ENCODE measurements at regions not wholly inside any gene's neighbourhood (a gene's known extent, or its start where the extent isn't known, plus 50 kb on each side); places are given as distances from the start of the nearest gene placed in this dataset.
"Not testable (repeated sequence)": the region's sequence is repeated elsewhere in the genome, so short reads cannot be mapped to it uniquely, and the experiment has no call there.

DNA sequence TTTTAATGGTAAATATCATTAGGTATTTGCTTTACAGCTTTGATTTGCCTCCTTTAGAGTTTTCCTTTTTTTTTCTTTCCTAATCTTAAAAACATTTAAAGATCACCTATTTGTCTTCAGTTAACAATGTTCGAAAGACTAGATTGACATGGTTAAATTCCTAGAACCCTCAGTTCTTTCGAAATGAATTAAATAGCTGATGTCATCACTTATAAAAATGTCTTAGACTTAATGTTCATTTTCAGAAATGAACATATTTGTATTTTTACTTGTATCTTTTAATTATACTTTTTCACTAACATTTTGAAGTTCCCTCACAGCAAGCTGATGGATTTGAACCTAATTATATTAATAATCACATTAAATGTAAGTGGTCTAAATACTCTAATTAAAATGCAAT, 205.3 kb upstream of the IRX4 start:
- H3K27ac ChIP-seq: no peak overlapping the region
- H3K4me3 ChIP-seq: no peak overlapping the region
- no peak for DNase-seq (ENCODE audit: low spot score)
- TF ChIP-seq, protein P1, sequence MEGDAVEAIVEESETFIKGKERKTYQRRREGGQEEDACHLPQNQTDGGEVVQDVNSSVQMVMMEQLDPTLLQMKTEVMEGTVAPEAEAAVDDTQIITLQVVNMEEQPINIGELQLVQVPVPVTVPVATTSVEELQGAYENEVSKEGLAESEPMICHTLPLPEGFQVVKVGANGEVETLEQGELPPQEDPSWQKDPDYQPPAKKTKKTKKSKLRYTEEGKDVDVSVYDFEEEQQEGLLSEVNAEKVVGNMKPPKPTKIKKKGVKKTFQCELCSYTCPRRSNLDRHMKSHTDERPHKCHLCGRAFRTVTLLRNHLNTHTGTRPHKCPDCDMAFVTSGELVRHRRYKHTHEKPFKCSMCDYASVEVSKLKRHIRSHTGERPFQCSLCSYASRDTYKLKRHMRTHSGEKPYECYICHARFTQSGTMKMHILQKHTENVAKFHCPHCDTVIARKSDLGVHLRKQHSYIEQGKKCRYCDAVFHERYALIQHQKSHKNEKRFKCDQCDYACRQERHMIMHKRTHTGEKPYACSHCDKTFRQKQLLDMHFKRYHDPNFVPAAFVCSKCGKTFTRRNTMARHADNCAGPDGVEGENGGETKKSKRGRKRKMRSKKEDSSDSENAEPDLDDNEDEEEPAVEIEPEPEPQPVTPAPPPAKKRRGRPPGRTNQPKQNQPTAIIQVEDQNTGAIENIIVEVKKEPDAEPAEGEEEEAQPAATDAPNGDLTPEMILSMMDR (IDR thresholded peaks at IDR 0.05): no peak

DNA sequence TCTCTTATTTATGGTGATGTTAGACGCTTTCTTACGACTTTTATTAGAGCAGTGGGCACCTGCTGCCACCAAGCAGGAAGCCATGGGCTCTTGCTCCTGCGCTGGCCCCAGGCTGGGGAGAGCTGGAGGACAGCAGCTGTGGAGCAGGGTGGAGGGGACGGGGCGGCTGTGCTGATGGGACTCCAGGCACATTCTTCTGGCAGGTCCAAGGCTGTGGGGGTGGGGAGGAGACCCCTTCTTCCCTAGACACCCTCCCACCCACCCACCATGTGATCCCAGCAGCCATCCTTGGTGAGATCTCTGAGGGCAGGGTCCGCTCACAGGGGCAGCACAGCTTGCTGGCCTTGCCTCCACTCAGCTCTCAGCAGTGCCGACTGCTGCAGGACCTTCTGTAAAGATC, 192.6 kb upstream of the IRX4 start:
- Histone ChIP-seq H3K4me3 (no peak overlapping the region), H3K27ac (no peak overlapping the region)
- TF ChIP-seq, protein P1 (IDR thresholded peaks at IDR 0.05): no peak
- DNase-seq (ENCODE audit: low spot score): no peak

DNA sequence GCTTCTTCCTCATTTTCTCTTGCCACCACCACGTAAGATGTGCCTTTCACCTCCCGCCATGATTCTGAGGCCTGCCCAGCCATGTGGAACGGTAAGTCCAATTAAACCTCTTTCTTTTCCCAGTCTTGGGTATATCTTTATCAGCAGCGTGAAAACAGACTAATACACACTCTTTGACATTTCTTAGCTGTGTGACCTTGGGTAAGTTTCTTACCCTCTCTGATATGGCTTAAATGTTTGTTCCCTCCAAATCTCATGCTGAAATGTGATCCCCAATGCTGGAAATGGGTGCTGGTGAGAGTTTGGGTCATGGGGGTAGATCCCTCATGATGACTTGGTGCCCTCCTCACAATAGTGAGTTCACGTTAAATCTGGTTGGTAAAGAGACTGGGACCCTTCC, 188.8 kb upstream of the IRX4 start:
- TF ChIP-seq, protein P1 (IDR thresholded peaks at IDR 0.05): no peak
- no peak for DNase-seq (ENCODE audit: low spot score)

DNA sequence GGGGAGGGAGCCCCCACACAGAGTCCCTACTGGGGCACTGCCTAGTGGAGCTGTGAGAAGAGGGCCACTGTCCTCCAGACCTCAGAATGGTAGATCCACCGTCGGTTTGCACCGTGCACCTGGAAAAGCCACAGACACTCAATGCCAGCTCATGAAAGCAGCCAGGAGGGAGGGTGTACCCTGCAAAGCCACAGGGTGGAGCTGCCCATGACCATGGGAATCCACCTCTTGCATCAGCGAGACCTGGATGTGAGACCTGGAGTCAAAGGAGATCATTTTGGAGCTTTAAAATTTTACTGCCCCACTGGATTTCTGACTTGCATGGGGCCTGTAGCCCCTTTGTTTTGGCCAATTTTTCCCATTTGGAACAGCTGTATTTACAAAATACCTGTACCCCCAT, 188.1 kb upstream of the IRX4 start:
- not testable (repeated sequence) for H3K4me3 ChIP-seq; DNase-seq (ENCODE audit: low spot score); H3K27ac ChIP-seq

More for the DNA sequence above, 188.8 kb upstream of the IRX4 start:
- Histone ChIP-seq H3K27ac (no peak overlapping the region), H3K4me3 (no peak overlapping the region)

DNA sequence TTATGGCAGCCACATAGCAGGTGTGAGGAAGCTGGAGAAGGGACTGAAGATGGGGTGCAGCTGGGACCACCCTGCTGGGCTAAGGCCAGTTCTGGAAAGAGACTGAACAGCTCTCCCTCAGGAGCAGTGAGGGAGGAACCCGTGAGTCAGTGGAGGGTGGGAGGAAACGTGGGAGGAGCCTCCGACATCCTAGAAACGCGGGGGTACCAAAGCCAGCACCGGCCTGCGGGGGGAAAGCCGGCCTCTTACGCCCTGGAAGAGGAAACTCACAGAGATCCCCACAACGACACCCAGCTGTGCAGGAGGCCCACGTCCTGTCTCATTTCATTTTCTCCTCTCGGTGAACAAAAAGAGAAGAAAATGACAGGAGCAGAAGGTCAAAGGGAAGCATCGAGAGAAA, 185.8 kb upstream of the IRX4 start:
- no peak for DNase-seq (ENCODE audit: low spot score)

DNA sequence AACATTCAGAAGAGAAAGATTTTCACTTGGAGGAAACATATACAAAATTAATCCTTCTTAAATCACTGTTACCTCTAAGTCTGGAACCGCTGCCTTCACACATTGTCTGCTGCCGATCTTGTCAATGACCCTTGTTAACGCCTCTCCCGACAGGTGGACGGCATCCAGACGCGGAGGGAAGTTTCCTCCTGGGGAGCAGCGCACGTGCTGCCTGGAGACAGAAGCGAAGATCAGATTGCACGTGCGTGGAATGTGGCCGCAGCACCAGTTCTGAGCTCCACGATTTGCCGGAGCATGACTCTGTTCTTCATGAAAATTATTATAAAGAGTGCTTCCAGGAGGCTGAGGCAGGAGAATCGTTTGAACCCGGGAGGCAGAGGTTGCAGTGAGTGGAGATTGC, 183.6 kb upstream of the IRX4 start:
- no peak overlapping the region for H3K27ac ChIP-seq
- H3K4me3 ChIP-seq: no peak overlapping the region
- DNase-seq (ENCODE audit: low spot score): no peak
- TF ChIP-seq, protein P1 (IDR thresholded peaks at IDR 0.05): no peak

More for the DNA sequence above, 185.8 kb upstream of the IRX4 start:
- Histone ChIP-seq H3K4me3 (no peak overlapping the region), H3K27ac (no peak overlapping the region)
- TF ChIP-seq, protein P1 (IDR thresholded peaks at IDR 0.05): no peak

DNA sequence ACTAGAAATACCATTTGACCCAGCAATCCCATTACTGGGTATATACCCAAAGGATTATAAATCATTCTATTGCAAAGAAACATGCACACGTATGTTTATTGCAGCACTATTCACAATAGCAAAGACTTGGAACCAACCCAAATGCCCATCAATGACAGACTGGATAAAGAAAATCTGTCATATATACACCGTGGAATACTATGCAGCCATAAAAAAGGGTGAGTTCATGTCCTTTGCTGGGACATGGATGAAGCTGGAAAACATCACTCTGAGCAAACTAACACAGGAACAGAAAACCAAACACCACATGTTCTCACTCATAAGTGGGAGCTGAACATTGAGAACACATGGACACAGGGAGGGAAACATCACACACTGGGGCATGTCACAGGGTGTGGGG, 180.7 kb upstream of the IRX4 start:
- not testable (repeated sequence) for DNase-seq (ENCODE audit: low spot score); H3K4me3 ChIP-seq; H3K27ac ChIP-seq

DNA sequence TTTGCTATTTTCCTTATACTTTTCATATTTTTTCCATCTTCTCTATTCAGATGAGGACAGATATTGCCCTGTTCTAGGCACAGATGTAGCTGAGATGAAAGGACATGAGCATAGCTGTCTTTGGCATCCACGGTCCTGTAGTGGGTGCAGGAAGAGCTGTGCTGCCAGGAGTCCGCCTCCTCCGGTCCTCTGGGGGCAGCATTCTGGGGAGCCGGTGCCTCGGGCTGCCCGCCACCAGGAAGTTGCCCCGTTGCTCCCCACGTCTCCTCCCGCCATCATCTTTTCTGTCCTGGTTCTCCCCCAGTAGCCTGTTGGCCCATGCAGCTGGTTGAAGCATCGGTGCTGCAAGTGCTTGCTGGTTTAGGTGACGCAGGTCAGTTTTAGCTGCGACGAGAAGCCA, 170.0 kb upstream of the IRX4 start:
- TF ChIP-seq, protein P1 (IDR thresholded peaks at IDR 0.05): no peak
- no peak overlapping the region for H3K27ac ChIP-seq
- DNase-seq (ENCODE audit: low spot score): no peak
- H3K4me3 ChIP-seq: no peak overlapping the region
